Astrocyte of the cerebellum (primary cell): ENCODE measurements at regions not wholly inside any gene's neighbourhood (a gene's known extent, or its start where the extent isn't known, plus 50 kb on each side); places are given as distances from the start of the nearest gene placed in this dataset.

Source experiments
- DNase-seq: peaks from one replicate; pipeline ENCODE4 v3.0.0-alpha.2; 2011; ENCODE audit warnings: low read depth
- H3K4me3 ChIP-seq: 2 replicates; pipeline ENCODE4 v1.5.1; 2011; ENCODE audit warnings: mild to moderate bottlenecking, low read depth, low read length, moderate library complexity
- CTCF ChIP-seq: IDR thresholded peaks from 2 replicates; pipeline ENCODE4 v1.5.1; 2012; ENCODE audit warnings: low read length, low read depth, moderate library complexity, mild to moderate bottlenecking; ENCODE audit errors: missing control alignments
- in situ Hi-C: cut with HindIII; loops from 2 replicates; pipeline ENCODE4 v1.10.0; 2017; ENCODE audit warnings: low sequenced_read_pairs

GRCh38 chr4:14375816-14376215 is 626.5 kb upstream of the CPEB2 start:
- no peak for TF ChIP-seq CTCF
- in situ Hi-C loops: no loop called here
- H3K4me3 ChIP-seq: no peak overlapping the region
- DNase-seq: peak; percentile 6

- DNase-seq: no peak
- no peak for TF ChIP-seq CTCF
- in situ Hi-C loops: no loop called here
- no peak overlapping the region for H3K4me3 ChIP-seq
These were observed 623.1 kb upstream of the CPEB2 start for GRCh38 chr4:14379183-14379582.

GRCh38 chr4:14383652-14384051 is 618.6 kb upstream of the CPEB2 start:
- no peak for TF ChIP-seq CTCF
- DNase-seq: no peak
- no peak overlapping the region for H3K4me3 ChIP-seq
- in situ Hi-C loops: no loop called here

GRCh38 chr4:14384824-14385223 is 617.5 kb upstream of the CPEB2 start:
- no peak overlapping the region for H3K4me3 ChIP-seq
- no peak for DNase-seq
- TF ChIP-seq CTCF: no peak
- in situ Hi-C loops: no loop called here

GRCh38 chr4:14386196-14386595 is 616.1 kb upstream of the CPEB2 start:
- DNase-seq: no peak
- H3K4me3 ChIP-seq: no peak overlapping the region
- in situ Hi-C loops: no loop called here
- peak; percentile 7 for TF ChIP-seq CTCF

GRCh38 chr4:14387647-14388046 is 614.6 kb upstream of the CPEB2 start:
- in situ Hi-C loops: no loop called here
- TF ChIP-seq CTCF: no peak
- no peak overlapping the region for H3K4me3 ChIP-seq
- DNase-seq: no peak

- in situ Hi-C loops: no loop called here
- no peak for TF ChIP-seq CTCF
These were observed 609.9 kb upstream of the CPEB2 start for GRCh38 chr4:14392378-14392777.

More at GRCh38 chr4:14392378-14392777, 609.9 kb upstream of the CPEB2 start:
- H3K4me3 ChIP-seq: no peak overlapping the region
- no peak for DNase-seq
